K562 (cell line): ENCODE measurements at regions not wholly inside any gene's neighbourhood (a gene's known extent, or its start where the extent isn't known, plus 50 kb on each side); places are given as distances from the start of the nearest gene placed in this dataset.

Experiments
- BCOR ChIP-seq: fragments of 450-650 bp; IDR thresholded peaks from 2 replicates; pipeline ENCODE4 v1.6.1; 2016
- CLOCK ChIP-seq: fragments of 250-450 bp; sonication (Bioruptor Pico); IDR thresholded peaks from 2 replicates; pipeline ENCODE4 v1.4.0; 2020; ENCODE audit warnings: mild to moderate bottlenecking, moderate library complexity, borderline replicate concordance
- DDX20 ChIP-seq: fragments of 450-650 bp; IDR thresholded peaks from 2 replicates; pipeline ENCODE4 v1.6.1; 2016; ENCODE audit warnings: missing genetic modification characterization, low read depth, mild to moderate bottlenecking, missing compliant biosample characterization, moderate library complexity
- GATAD2B ChIP-seq: fragments of 450-650 bp; IDR thresholded peaks from 2 replicates; pipeline ENCODE4 v1.6.1; 2017; ENCODE audit warnings: mild to moderate bottlenecking, borderline replicate concordance
- HIVEP1 ChIP-seq: fragments of 250-450 bp; sonication (Bioruptor Pico); IDR thresholded peaks from 2 replicates; pipeline ENCODE4 v1.4.0; 2020; ENCODE audit warnings: mild to moderate bottlenecking
- HNRNPH1 ChIP-seq: fragments of 200-400 bp; formaldehyde crosslinking; optimal IDR thresholded peaks from 2 replicates; pipeline ENCODE3; 2017; ENCODE audit warnings: low read depth, mild to moderate bottlenecking, low read length, moderate library complexity
- KDM1A ChIP-seq, 2 experiments: fragments of 450-650 bp; IDR thresholded peaks; 2 replicates each; pipeline ENCODE4 v1.6.1; 2016; ENCODE audit warnings: mild to moderate bottlenecking in 2 of 2
- MTF1 ChIP-seq: fragments of 250-450 bp; sonication (Bioruptor Pico); IDR thresholded peaks from 2 replicates; pipeline ENCODE4 v1.9.0; 2021; ENCODE audit warnings: moderate library complexity, mild to moderate bottlenecking, inconsistent platforms, borderline replicate concordance
- NR2C1 ChIP-seq, 2 experiments: fragments of 450-650 bp; IDR thresholded peaks; 2 replicates each; pipeline ENCODE4 v1.6.1; 2017; ENCODE audit warnings: mild to moderate bottlenecking in 2 of 2, antibody characterized with exemption in 1 of 2, inconsistent platforms in 1 of 2, missing compliant biosample characterization in 1 of 2, missing genetic modification characterization in 1 of 2
- PRDM10 ChIP-seq: fragments of 450-650 bp; IDR thresholded peaks from 2 replicates; pipeline ENCODE4 v1.6.1; 2018; ENCODE audit not compliant: partially characterized antibody
- PRPF4 ChIP-seq: fragments of 200-400 bp; formaldehyde crosslinking; IDR thresholded peaks from one replicate; pipeline ENCODE4 v1.6.1; 2017; ENCODE audit warnings: low read length, low read depth, mild to moderate bottlenecking; ENCODE audit not compliant: insufficient read depth, poor library complexity, severe bottlenecking
- SFPQ ChIP-seq: fragments of 200-400 bp; formaldehyde crosslinking; IDR thresholded peaks from 2 replicates; pipeline ENCODE4 v1.6.1; 2017; ENCODE audit warnings: mild to moderate bottlenecking, low read depth, low read length, moderate library complexity
- SMAD3 ChIP-seq: fragments of 450-650 bp; formaldehyde crosslinking; conservative IDR thresholded peaks from 2 replicates; pipeline ENCODE4 v1.4.0; 2020; ENCODE audit warnings: mild to moderate bottlenecking
- SMC3 ChIP-seq: conservative IDR thresholded peaks from 2 replicates; pipeline ENCODE4 v1.6.1; 2011; ENCODE audit warnings: low read depth, low read length, improper control_type of control experiment; ENCODE audit not compliant: insufficient read depth
- SREBF1 ChIP-seq: fragments of 150-350 bp; IDR thresholded peaks from 2 replicates; pipeline ENCODE4 v1.6.1; 2014; ENCODE audit warnings: antibody characterized with exemption, low read depth, low read length, borderline replicate concordance
- SRSF9 ChIP-seq: fragments of 200-400 bp; formaldehyde crosslinking; IDR thresholded peaks from 2 replicates; pipeline ENCODE4 v1.6.1; 2017; ENCODE audit warnings: low read depth, low read length, borderline replicate concordance
- ZNF384 ChIP-seq: IDR thresholded peaks from 2 replicates; pipeline ENCODE4 v1.6.1; 2012; ENCODE audit warnings: low read depth, low read length, improper control_type of control experiment
- ZNF445 ChIP-seq: fragments of 250-450 bp; sonication (Bioruptor Pico); IDR thresholded peaks from 2 replicates; pipeline ENCODE4 v1.4.0; 2020; ENCODE audit warnings: low read depth, mild to moderate bottlenecking, moderate library complexity

- no peak for TF ChIP-seq ZNF384
- TF ChIP-seq SRSF9 = no peak
- no peak for TF ChIP-seq NR2C1 (IDR thresholded peaks at IDR 0.05)
- TF ChIP-seq NR2C1 (tag; IDR thresholded peaks at IDR 0.05) = no peak
- TF ChIP-seq GATAD2B = no peak
- TF ChIP-seq DDX20 (tag) = no peak
- no peak for TF ChIP-seq SFPQ
- TF ChIP-seq BCOR = no peak
- no peak for TF ChIP-seq HIVEP1 (CRISPR knock-in tag)
- no peak for TF ChIP-seq MTF1 (CRISPR knock-in tag)
- peak; percentile 97 for TF ChIP-seq SMC3
- no peak for TF ChIP-seq SMAD3
- no peak for TF ChIP-seq SREBF1
- TF ChIP-seq PRPF4 = no peak
- TF ChIP-seq CLOCK (CRISPR knock-in tag) = no peak
- TF ChIP-seq KDM1A (IDR thresholded peaks at IDR 0.05) = no peak
- TF ChIP-seq PRDM10 = no peak
- TF ChIP-seq HNRNPH1 = no peak
- TF ChIP-seq ZNF445 (CRISPR knock-in tag) = no peak
Observed at GRCh38 chr10:33008499-33009243, 50.6 kb upstream of the ITGB1 start (continued).
